ENCODE measurements at regions not wholly inside any gene's neighbourhood (a gene's known extent, or its start where the extent isn't known, plus 50 kb on each side); places are given as distances from the start of the nearest gene placed in this dataset.

DNA sequence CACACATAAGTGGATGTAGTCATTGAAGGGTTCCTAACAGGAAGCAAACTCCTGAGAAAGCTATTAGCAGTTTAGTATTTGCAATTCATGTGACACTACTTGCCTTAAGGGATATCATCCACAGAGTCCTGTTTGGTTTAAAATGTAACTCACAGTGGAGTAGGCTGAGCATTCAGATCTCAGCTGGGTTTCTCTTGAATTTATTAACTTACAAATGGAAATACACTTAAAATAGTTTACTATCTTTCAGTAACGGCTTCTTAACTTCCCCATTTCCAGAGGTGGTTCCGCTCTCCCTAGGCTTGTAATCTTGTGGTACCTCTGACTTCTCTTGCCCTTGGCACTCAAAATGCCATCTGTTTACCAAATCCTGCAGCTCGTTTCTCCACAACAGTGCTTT is 660.7 kb upstream of the ADAMTS16 start:
- H3K4me3 ChIP-seq: no peak overlapping the region
- no peaks in the 10 kb centered on the region for H3K36me3 ChIP-seq
- no peaks in the 10 kb centered on the region for H3K4me1 ChIP-seq
- DNase-seq (ENCODE audit: extremely low spot score in 2 of 2): no peak
- intact Hi-C loops (cut with DNase I): no loop called here
- no peaks in the 10 kb centered on the region for H3K27me3 ChIP-seq
- no peak overlapping the region for H3K27ac ChIP-seq
- H3K9me3 ChIP-seq: no peaks in the 10 kb centered on the region
- TF ChIP-seq, protein P1, sequence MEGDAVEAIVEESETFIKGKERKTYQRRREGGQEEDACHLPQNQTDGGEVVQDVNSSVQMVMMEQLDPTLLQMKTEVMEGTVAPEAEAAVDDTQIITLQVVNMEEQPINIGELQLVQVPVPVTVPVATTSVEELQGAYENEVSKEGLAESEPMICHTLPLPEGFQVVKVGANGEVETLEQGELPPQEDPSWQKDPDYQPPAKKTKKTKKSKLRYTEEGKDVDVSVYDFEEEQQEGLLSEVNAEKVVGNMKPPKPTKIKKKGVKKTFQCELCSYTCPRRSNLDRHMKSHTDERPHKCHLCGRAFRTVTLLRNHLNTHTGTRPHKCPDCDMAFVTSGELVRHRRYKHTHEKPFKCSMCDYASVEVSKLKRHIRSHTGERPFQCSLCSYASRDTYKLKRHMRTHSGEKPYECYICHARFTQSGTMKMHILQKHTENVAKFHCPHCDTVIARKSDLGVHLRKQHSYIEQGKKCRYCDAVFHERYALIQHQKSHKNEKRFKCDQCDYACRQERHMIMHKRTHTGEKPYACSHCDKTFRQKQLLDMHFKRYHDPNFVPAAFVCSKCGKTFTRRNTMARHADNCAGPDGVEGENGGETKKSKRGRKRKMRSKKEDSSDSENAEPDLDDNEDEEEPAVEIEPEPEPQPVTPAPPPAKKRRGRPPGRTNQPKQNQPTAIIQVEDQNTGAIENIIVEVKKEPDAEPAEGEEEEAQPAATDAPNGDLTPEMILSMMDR (IDR thresholded peaks at IDR 0.05): no peak
- no peak for TF ChIP-seq POLR2A (IDR thresholded peaks at IDR 0.05)
- no peak for TF ChIP-seq POLR2AphosphoS5 (IDR thresholded peaks at IDR 0.05; ENCODE audit: insufficient read depth in 1 of 2, low read depth in 1 of 2)

DNA sequence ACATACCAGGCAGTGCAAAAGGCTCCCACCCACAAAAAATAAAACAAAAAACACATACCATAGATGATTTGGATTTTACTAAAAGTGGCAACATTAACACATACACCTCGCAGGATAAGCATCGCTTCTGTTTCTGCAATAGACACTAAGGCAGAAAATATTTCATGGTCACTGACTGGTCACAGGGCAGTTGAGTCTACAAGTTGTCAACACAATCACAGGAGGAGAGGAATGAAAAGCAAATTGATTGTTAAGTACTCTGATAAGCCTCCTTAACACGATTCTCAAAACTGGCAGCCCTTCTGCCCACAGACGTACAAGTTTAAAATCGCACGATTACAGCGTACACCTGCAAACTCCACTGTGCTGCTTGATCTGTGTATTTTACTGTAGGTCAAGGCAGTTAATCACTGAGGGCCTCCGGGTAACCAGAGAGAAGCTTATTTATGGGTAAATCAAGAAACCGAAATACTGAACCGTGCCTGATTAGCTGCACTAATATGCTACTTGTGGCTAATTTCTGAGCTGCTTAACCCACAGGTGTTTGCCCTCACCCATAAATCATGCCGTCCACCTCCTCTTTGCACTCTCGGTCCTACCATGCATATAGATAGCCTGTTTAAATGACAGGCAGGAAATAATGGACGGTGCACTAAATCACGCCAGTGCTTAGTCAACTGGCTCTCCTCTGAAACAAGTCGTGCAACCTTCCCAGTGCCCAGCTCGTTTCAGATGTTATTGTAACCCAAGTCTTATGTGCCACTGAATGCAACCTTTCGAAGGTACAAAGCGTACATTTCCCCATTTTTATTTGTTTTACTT is 659.4 kb upstream of the ADAMTS16 start:
- no peak for DNase-seq (ENCODE audit: extremely low spot score in 2 of 2)
- H3K36me3 ChIP-seq: no peaks in the 10 kb centered on the region
- H3K4me1 ChIP-seq: no peaks in the 10 kb centered on the region
- no peak overlapping the region for H3K4me3 ChIP-seq
- TF ChIP-seq, protein P1 (IDR thresholded peaks at IDR 0.05): no peak
- TF ChIP-seq POLR2A (IDR thresholded peaks at IDR 0.05): no peak
- no peak for TF ChIP-seq POLR2AphosphoS5 (IDR thresholded peaks at IDR 0.05; ENCODE audit: insufficient read depth in 1 of 2, low read depth in 1 of 2)
- intact Hi-C loops (cut with DNase I): no loop called here
- no peaks in the 10 kb centered on the region for H3K27me3 ChIP-seq
- no peak overlapping the region for H3K27ac ChIP-seq
- H3K9me3 ChIP-seq: no peaks in the 10 kb centered on the region

DNA sequence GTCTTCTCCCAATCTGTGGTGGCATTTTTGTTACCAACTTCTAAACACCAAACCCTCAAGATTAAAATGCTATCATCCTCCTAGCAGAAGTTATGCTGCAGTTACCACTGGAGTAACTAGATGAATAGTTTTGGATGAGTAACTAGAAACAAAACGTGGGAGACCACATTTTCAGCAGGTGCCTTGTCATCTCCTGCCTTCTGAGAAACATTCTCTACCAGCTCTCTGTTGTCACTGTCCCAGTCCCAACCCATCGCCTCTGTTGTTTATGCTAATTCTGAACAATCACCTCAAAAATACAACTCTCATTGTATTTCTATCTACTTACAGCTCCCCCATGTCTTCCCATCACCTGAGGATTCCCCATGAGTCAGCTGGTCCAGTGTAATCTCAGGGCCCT is 652.5 kb upstream of the ADAMTS16 start:
- Histone ChIP-seq H3K9me3 (no peaks in the 10 kb centered on the region), H3K4me3 (no peak overlapping the region), H3K27me3 (no peaks in the 10 kb centered on the region), H3K36me3 (no peaks in the 10 kb centered on the region), H3K4me1 (no peaks in the 10 kb centered on the region), H3K27ac (no peak overlapping the region)
- TF ChIP-seq, protein P1 (IDR thresholded peaks at IDR 0.05): no peak
- TF ChIP-seq POLR2AphosphoS5 (IDR thresholded peaks at IDR 0.05; ENCODE audit: insufficient read depth in 1 of 2, low read depth in 1 of 2) (no peak), POLR2A (IDR thresholded peaks at IDR 0.05) (no peak)
- no peak for DNase-seq (ENCODE audit: extremely low spot score in 2 of 2)
- intact Hi-C loops (cut with DNase I): no loop called here

DNA sequence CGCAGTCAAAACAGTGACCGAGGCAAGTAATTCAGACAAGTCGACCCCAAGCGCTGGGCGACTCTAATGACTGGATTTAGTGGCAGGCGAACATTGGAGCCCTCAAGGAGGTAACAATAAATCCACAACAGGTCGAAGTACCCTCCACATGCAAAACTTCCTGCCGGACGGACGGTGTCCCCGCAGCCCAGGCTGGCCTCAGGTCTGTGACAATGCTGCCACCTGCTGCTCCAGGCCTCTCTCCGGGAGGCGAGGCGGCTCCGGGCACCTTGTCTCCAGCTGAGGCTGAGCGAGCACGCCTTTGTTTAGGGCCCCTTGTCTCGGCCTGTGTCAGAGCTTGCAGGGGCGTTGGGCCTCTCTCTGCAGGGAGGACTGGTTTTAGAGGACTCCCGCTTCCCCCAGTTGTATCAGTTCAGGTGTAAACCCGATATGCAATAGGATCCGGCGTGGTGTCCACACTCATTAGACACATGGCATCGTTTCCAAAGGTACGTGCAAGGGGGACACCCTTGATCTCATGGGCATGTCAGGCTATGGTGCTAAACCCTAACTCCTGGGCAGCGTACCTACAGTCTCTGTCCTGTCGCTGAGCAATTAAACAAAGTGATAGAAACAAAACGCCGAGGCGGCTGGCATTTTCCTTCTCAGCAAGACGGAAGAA is 628.0 kb upstream of the ADAMTS16 start:
- intact Hi-C loops (cut with DNase I): no loop called here
- Histone ChIP-seq H3K9me3 (no peaks in the 10 kb centered on the region), H3K4me3 (no peak overlapping the region), H3K4me1 (no peaks in the 10 kb centered on the region), H3K36me3 (no peaks in the 10 kb centered on the region), H3K27ac (no peak overlapping the region), H3K27me3 (no peaks in the 10 kb centered on the region)
- TF ChIP-seq POLR2AphosphoS5 (IDR thresholded peaks at IDR 0.05; ENCODE audit: insufficient read depth in 1 of 2, low read depth in 1 of 2) (no peak), POLR2A (IDR thresholded peaks at IDR 0.05) (no peak)
- TF ChIP-seq, protein P1 (IDR thresholded peaks at IDR 0.05): no peak
- no peak for DNase-seq (ENCODE audit: extremely low spot score in 2 of 2)

DNA sequence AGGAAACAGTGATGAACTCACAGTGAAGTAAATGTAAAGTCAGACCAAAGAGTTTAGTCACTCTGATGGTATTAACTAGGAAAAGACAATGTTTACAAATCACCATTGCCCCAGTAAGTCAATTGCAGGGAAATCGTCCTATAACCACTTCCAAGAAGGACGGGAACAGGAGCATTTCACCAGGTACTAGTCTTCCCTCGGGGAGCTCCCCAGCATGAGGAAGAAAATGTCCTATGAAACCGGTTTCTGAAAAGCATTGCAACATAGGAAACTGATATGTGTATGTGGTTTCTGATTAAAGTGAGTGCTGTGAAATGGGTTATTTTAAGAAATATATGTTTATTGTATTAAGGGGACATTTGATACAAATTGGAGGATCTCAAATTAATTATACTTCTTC is 626.7 kb upstream of the ADAMTS16 start:
- Histone ChIP-seq H3K4me3 (no peak overlapping the region), H3K27me3 (no peaks in the 10 kb centered on the region)
- DNase-seq (ENCODE audit: extremely low spot score in 2 of 2): no peak

More for the DNA sequence above, 626.7 kb upstream of the ADAMTS16 start:
- no peak for TF ChIP-seq POLR2AphosphoS5 (IDR thresholded peaks at IDR 0.05; ENCODE audit: insufficient read depth in 1 of 2, low read depth in 1 of 2)
- TF ChIP-seq POLR2A (IDR thresholded peaks at IDR 0.05): no peak
- TF ChIP-seq, protein P1 (IDR thresholded peaks at IDR 0.05): no peak
- Histone ChIP-seq H3K4me1 (no peaks in the 10 kb centered on the region), H3K36me3 (no peaks in the 10 kb centered on the region), H3K27ac (no peak overlapping the region), H3K9me3 (no peaks in the 10 kb centered on the region)
- intact Hi-C loops (cut with DNase I): no loop called here
